ENCODE measurements at regions not wholly inside any gene's neighbourhood (a gene's known extent, or its start where the extent isn't known, plus 50 kb on each side); places are given as distances from the start of the nearest gene placed in this dataset.

- no peak for DNase-seq (ENCODE audit: low read depth)
These were observed 356.3 kb downstream of the PLPP3 start for GRCh38 chr1:56222914-56223540.

DNA sequence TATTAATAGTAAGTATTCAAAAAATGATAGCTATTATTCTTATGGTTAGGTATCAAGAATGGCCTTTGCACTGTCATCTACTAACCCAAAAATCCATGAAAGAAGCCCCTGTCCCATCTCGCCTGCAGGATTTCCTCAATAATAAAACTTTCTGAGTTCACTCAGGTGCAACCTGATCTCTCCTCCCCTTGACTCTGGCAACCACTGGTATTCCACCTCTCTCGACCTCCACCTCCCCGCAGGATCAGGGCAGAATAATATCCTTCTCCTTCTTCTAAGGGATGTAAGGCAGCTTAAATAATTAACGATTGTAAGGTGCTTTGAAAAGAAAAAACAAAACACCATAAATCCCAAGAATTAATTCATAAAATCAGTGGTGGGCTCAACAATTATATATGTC is 359.3 kb downstream of the PLPP3 start:
- DNase-seq (ENCODE audit: low read depth): no peak

- no peak for DNase-seq (ENCODE audit: low read depth)
These were observed 361.3 kb downstream of the PLPP3 start for GRCh38 chr1:56218023-56218422.

GRCh38 chr1:56216218-56216617 is 363.1 kb downstream of the PLPP3 start:
- peak; percentile 39 for DNase-seq (ENCODE audit: low read depth)

GRCh38 chr1:56215771-56216170 is 363.6 kb downstream of the PLPP3 start:
- DNase-seq (ENCODE audit: low read depth): no peak

- DNase-seq (ENCODE audit: low read depth): peak; percentile 58
These were observed 364.3 kb downstream of the PLPP3 start for GRCh38 chr1:56215086-56215485.

- no peak for DNase-seq (ENCODE audit: low read depth)
These were observed 366.3 kb downstream of the PLPP3 start for GRCh38 chr1:56213068-56213467.

- DNase-seq (ENCODE audit: low read depth): no peak
These were observed 367.2 kb downstream of the PLPP3 start for GRCh38 chr1:56212143-56212542.

DNA sequence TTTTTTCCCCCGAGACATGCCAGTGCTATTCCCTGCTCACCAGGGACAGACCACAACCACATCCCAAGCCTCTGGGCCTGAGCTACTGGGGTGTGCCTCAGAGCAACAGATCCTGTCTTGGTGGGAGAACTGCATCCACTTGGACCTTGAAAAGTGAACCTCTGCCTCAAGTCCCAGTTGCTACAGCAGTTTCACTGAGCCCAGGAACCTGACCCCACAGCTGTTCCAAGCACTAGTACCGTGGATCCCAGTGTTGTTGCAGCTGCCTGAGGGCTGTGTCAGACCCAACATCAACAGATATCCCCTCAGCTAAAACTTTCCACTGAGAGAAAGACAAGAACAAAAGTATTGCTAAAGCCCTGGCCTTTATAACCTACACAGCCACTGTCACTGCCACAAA is 373.0 kb downstream of the PLPP3 start:
- no peak for DNase-seq (ENCODE audit: low read depth)

DNA sequence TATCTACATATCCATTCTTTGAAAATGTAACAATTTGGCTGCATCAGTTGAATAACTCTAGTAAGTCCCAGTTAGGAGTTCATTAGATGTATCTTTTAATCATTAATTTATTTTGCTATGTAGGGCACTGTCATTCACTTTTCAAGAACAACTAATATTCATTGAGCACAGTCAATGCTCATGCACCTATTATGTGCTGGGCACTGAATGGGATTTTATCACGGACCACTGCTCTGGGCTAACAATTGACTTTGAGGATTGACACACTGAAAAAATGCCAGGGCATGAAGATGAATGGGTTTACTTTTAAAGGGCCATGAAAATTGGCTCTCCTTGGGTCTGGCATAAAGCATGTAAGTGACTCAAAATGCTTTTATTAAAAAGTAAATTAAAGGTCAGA is 375.2 kb downstream of the PLPP3 start:
- DNase-seq (ENCODE audit: low read depth): no peak

- DNase-seq (ENCODE audit: low read depth): no peak
These were observed 376.4 kb downstream of the PLPP3 start for GRCh38 chr1:56202796-56203492.

- no peak for DNase-seq (ENCODE audit: low read depth)
These were observed 377.2 kb downstream of the PLPP3 start for GRCh38 chr1:56202186-56202585.

DNA sequence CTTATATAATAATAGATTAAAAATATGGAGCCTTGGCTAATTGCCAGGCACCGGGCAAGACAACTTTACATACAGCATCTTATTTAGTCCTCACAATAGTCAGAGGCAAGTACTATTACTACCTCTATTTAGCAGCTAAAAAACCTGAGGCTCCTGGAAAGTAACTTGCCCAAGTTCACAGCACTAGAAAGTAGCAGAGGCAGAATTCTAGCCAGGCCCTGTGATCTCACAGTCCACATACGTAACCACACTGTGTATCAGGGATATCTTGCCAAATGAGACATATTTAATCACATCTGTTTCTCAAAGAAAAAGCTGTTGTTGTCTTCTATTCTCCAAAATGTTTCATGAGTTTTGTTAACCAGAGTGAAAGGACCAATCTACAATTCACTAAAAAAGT is 378.5 kb downstream of the PLPP3 start:
- no peak for DNase-seq (ENCODE audit: low read depth)

DNA sequence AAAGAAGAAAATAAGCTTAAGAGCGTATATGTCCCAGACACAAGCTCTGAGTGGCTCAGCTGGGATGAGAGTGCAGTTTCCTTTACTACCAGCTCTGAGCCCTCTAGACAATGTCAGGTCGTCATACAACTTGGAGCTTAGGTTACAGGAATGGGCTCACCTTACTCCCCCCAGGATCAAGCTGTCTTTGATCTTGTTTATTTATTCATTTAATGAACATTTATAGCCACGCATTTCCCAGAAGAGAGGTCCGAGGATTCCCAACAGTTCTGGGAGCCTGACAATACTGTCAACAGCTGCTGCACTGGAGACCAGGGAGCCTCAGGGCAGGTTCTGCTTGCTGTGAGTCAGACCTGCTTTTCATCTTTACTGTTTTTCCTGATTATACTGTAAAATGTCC is 378.9 kb downstream of the PLPP3 start:
- peak; percentile 72 for DNase-seq (ENCODE audit: low read depth)

- no peak for DNase-seq (ENCODE audit: low read depth)
These were observed 379.4 kb downstream of the PLPP3 start for GRCh38 chr1:56199956-56200355.

DNA sequence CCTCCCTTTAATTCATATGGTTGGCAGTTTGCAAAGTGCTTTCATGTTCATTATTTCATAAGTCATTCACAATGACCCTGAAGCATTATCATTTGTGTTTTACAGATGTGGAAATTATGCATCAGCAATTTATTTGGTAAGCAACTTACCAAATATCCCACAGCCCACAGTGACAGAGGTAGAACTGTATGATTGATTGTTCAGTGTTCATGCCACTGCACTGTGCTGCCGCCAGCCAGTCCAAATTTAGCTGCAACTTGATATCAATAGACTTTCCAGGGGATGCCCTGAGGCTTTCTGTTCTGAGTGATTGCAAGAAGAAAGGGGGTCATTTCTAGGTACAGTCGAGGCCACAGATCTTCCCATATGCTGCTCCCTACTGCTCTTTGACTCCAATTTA is 380.3 kb downstream of the PLPP3 start:
- DNase-seq (ENCODE audit: low read depth): no peak

DNA sequence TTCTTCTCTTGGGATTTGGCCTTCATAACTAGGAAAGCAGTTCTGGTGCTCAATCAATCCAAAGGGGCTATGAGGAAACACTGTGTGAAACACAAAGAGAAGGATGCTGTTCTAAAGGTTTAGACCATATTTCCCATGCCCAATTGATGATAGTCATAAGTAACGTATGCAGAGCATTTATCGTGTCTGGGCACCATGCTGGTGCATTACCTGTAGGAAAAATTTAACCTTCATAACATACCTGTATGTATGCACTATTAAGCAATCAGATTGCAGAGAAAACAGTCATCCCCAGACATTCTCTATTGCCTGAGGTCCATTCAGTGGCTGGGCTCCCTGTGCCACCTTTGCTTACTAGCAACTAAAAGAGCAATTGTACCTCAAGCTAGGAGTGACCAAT is 381.4 kb downstream of the PLPP3 start:
- DNase-seq (ENCODE audit: low read depth): no peak

DNA sequence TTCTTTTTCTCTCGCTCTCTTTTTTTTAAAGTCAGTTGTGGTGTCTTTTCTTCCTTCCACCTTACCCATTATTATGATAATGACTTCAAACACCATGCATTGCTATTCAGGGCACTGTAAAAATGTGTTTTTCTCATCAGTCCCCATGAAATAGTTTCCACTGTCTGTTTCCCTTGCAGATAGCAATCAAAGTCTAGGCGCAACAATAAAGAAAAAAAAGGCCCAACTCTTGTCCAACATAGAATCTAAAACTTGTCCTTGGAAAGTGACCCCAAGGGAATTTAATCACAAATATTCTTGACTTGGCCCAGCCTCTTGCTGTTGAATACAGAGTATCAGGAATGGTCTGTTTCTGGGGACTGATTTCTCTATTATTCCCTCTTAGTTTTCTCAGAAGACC is 382.5 kb downstream of the PLPP3 start:
- DNase-seq (ENCODE audit: low read depth): no peak

DNA sequence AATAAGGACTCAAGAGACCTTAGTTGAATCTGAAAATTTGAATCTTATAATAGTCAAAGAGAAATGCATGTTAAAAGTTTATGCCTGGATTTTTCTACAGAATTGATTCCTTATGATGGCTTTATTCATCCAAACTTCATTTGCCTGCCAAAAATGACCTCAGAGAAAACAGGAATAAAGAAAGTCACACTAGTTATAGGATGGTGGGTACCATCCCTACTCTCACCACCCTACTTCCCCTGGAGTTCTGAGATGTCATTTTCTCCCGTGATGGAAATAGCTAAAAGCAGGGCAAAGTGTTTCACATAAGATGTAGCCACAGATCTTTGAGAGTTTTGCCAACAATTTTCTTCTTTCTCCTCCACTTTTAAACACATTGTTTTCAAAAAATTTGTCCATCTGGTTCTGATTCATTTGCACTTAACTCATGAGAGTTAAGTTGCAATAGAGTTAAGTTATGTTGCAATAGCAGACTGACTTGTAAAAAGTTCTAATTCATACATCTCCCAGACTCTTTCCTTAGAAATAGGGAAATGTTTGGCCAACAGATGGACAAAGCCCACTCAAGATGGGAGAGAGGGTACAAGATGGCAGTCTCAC is 384.6 kb downstream of the PLPP3 start:
- peak; percentile 77 for DNase-seq (ENCODE audit: low read depth)

GRCh38 chr1:56193656-56194055 is 385.7 kb downstream of the PLPP3 start:
- no peak for DNase-seq (ENCODE audit: low read depth)

DNA sequence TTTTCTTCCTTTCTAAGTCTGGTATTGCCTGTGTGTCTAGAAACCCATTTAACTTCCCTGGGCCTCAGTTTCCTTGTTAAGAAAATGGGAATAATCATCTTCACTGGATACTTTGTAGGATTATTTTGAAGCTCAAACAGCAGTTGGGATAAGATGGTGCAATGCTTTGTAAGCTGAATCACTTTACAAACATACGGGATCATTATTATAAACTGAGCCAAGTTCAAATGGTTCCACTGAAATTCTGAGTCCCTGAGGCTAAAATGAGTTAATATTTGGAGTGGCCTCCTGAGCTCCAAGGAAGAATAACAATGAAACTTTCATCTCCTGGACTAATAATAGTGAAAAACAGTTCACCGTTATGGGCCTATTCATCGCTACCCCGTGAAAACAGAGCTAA is 388.0 kb downstream of the PLPP3 start:
- peak; percentile 76 for DNase-seq (ENCODE audit: low read depth)

DNA sequence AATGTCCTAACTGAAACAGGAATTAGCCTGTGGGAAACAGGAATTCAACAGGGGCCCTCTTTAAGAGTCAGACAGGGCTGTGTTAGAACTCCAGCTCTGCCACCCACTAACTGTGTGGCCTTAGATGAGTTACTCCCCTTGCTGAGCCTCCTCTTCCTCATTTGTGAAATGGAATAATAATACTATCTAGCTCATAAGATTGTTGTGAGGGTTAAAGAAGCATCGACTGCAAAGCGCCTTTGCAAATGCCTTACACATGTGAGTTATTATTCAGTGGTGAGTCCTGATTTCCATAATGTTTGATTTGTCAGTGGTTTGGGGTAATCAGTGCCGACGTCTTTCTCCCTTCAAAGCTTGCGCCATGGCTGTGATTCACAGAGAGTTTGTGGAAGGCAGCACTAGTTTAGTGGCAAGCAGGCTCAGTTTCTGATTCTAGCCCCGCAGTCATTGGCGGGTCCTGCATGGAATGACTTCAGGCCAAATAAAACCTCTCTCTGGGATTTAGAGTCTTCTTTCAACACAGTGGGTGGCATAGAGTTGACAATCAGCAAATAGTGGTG is 388.5 kb downstream of the PLPP3 start:
- peak; percentile 72 for DNase-seq (ENCODE audit: low read depth)

Measured in EH (cell line).